ENCODE measurements at regions not wholly inside any gene's neighbourhood (a gene's known extent, or its start where the extent isn't known, plus 50 kb on each side); places are given as distances from the start of the nearest gene placed in this dataset.

DNA sequence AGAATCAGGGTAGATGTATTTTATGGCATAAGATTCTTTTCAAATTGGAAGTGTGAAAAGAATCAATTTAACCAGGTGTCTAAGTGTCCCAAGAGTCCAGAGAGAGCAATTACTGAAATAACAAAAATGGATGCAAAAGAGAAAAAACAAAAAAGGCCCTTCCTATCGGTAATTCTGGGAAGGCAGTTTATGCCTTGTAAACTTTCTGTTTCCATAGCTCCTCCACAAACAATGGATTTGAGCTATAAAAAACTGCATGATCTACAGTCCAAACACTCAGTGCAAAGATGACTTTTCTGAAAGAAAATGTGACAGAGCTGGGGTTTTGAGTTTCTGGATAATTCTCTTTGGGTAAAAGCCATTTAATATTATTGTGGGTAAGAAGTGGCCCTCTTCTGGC, 366.1 kb downstream of the EN1 start:
- TF ChIP-seq CTCF (IDR thresholded peaks at IDR 0.05; ENCODE audit: low read length, missing control alignments), result no peak
- no peak for DNase-seq (ENCODE audit: low read depth)
- no peak overlapping the region for H3K4me3 ChIP-seq (replicated peaks; ENCODE audit: low read depth, low read length)

GRCh38 chr2:118479020-118479419, 368.4 kb downstream of the EN1 start:
- TF ChIP-seq CTCF (IDR thresholded peaks at IDR 0.05; ENCODE audit: low read length, missing control alignments), result no peak
- no peak for DNase-seq (ENCODE audit: low read depth)
- no peak overlapping the region for H3K4me3 ChIP-seq (replicated peaks; ENCODE audit: low read depth, low read length)

DNA sequence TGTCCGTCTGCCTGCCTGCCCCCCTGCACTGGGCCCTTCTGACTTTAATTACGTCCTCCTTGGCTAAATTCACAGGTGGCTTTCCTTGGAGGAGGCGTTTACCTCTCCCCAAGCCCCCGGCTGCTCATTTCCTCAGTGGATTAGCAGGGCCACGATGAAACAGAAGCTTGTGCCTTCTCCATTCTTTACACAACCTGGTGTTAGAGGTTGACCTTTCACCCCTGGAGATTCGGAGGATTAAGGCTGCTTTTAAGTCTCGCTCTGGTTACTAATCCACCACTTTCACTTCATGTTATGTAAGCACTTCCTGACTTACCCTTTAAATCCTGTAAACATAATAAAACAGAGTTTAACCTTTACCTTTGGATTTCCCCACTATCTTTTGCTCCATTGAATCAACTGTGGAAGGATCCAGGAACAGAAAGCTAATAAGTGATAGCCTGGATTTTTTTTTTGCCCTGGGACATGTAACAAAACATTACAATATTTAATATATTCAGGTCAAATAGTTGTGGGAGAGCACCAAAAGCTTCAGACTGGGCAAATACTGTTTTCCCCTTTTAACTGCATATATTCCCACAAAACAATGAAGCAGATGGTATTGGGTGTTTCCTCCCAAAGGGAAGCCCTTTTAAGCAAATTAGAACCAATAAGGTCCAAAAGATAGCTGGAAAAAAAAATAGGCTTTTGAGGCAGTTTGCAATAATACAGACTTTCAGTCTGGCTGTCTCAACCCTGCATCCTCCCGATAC, 370.2 kb downstream of the EN1 start:
- DNase-seq (ENCODE audit: low read depth), result no peak
- TF ChIP-seq CTCF (IDR thresholded peaks at IDR 0.05; ENCODE audit: low read length, missing control alignments), result no peak
- H3K4me3 ChIP-seq (replicated peaks; ENCODE audit: low read depth, low read length), result no peak overlapping the region

GRCh38 chr2:118475622-118476205, 371.7 kb downstream of the EN1 start:
- TF ChIP-seq CTCF (IDR thresholded peaks at IDR 0.05; ENCODE audit: low read length, missing control alignments), result no peak
- H3K4me3 ChIP-seq (replicated peaks; ENCODE audit: low read depth, low read length), result no peak overlapping the region
- DNase-seq (ENCODE audit: low read depth), result no peak

- no peak for DNase-seq (ENCODE audit: low read depth)
- TF ChIP-seq CTCF (IDR thresholded peaks at IDR 0.05; ENCODE audit: low read length, missing control alignments), result no peak
- H3K4me3 ChIP-seq (replicated peaks; ENCODE audit: low read depth, low read length), result no peak overlapping the region
Measured at GRCh38 chr2:118474541-118474920, 372.9 kb downstream of the EN1 start.

- H3K4me3 ChIP-seq (replicated peaks; ENCODE audit: low read depth, low read length), result no peak overlapping the region
- no peak for DNase-seq (ENCODE audit: low read depth)
- no peak for TF ChIP-seq CTCF (IDR thresholded peaks at IDR 0.05; ENCODE audit: low read length, missing control alignments)
Measured at GRCh38 chr2:118473846-118474540, 373.5 kb downstream of the EN1 start.

Measured in fibroblast of pulmonary artery (primary cell).